ENCODE measurements at regions not wholly inside any gene's neighbourhood (a gene's known extent, or its start where the extent isn't known, plus 50 kb on each side); places are given as distances from the start of the nearest gene placed in this dataset.

GRCh38 chrX:95945528-95945927, 739.1 kb upstream of the DIAPH2 start:
- WGBS: 81% methylated on average over 2 of the region's 2 CpGs
- DNase-seq (ENCODE audit: low spot score): no peak

GRCh38 chrX:95949588-95949987, 735.1 kb upstream of the DIAPH2 start:
- Histone ChIP-seq H3K27ac (ENCODE audit: low read depth in 1 of 2, low read length in 2 of 2) (no peak overlapping the region), H3K27me3 (ENCODE audit: control insufficient read depth in 4 of 4, insufficient read depth in 4 of 4, low read length in 3 of 4) (no peaks in the 10 kb centered on the region), H3K4me3 (ENCODE audit: low read depth in 1 of 3, low read length in 3 of 3) (no peak overlapping the region), H3K4me1 (ENCODE audit: control insufficient read depth in 4 of 4, insufficient read depth in 4 of 4, low read length in 3 of 4) (no peaks in the 10 kb centered on the region), H3K9me3 (ENCODE audit: control insufficient read depth in 4 of 4, low read length in 3 of 4) (no peaks in the 10 kb centered on the region), H3K9ac (ENCODE audit: low read depth in 1 of 2, low read length in 2 of 2) (no peak overlapping the region), H3K36me3 (ENCODE audit: control insufficient read depth in 4 of 4, insufficient read depth in 3 of 4, low read depth in 1 of 4, low read length in 3 of 4) (no peaks in the 10 kb centered on the region)
- 42% methylated on average over 2 of the region's 2 CpGs for WGBS
- no peak for DNase-seq (ENCODE audit: low spot score)
- TF ChIP-seq ZBTB33 (IDR thresholded peaks at IDR 0.05) (no peak), HNF4G (IDR thresholded peaks at IDR 0.05) (no peak), CTCF (IDR thresholded peaks at IDR 0.05; ENCODE audit: low read depth, low read length, missing input control) (no peak), HNF4A (conservative IDR thresholded peaks at IDR 0.05) (no peak), ATF3 (IDR thresholded peaks at IDR 0.05) (no peak), FOXA1 (IDR thresholded peaks at IDR 0.05) (no peak), MAX (IDR thresholded peaks at IDR 0.05) (no peak), NR2F2 (IDR thresholded peaks at IDR 0.05) (no peak), JUND (IDR thresholded peaks at IDR 0.05) (no peak)

More at GRCh38 chrX:95945528-95945927, 739.1 kb upstream of the DIAPH2 start:
- Histone ChIP-seq H3K4me1 (ENCODE audit: control insufficient read depth in 4 of 4, insufficient read depth in 4 of 4, low read length in 3 of 4) (no peaks in the 10 kb centered on the region), H3K27me3 (ENCODE audit: control insufficient read depth in 4 of 4, insufficient read depth in 4 of 4, low read length in 3 of 4) (no peaks in the 10 kb centered on the region), H3K27ac (ENCODE audit: low read depth in 1 of 2, low read length in 2 of 2) (no peak overlapping the region), H3K9me3 (ENCODE audit: control insufficient read depth in 4 of 4, low read length in 3 of 4) (no peaks in the 10 kb centered on the region), H3K4me3 (ENCODE audit: low read depth in 1 of 3, low read length in 3 of 3) (no peak overlapping the region), H3K9ac (ENCODE audit: low read depth in 1 of 2, low read length in 2 of 2) (no peak overlapping the region), H3K36me3 (ENCODE audit: control insufficient read depth in 4 of 4, insufficient read depth in 3 of 4, low read depth in 1 of 4, low read length in 3 of 4) (no peaks in the 10 kb centered on the region)
- TF ChIP-seq JUND (IDR thresholded peaks at IDR 0.05): no peak
- no peak for TF ChIP-seq YY1 (IDR thresholded peaks at IDR 0.05)
- no peak for TF ChIP-seq FOXA1 (IDR thresholded peaks at IDR 0.05)
- TF ChIP-seq TAF1 (conservative IDR thresholded peaks at IDR 0.05): no peak
- no peak for TF ChIP-seq RXRA (IDR thresholded peaks at IDR 0.05)
- TF ChIP-seq MAX (IDR thresholded peaks at IDR 0.05): no peak
- TF ChIP-seq RAD21 (IDR thresholded peaks at IDR 0.05): no peak
- TF ChIP-seq HNF4A (conservative IDR thresholded peaks at IDR 0.05): no peak
- TF ChIP-seq FOXA2 (IDR thresholded peaks at IDR 0.05): no peak
- TF ChIP-seq HNF4G (IDR thresholded peaks at IDR 0.05): no peak
- TF ChIP-seq ATF3 (IDR thresholded peaks at IDR 0.05): no peak
- no peak for TF ChIP-seq SP1 (IDR thresholded peaks at IDR 0.05)
- TF ChIP-seq GABPA (IDR thresholded peaks at IDR 0.05 in 1 of 2, conservative IDR thresholded peaks at IDR 0.05 in 1 of 2): no peak
- TF ChIP-seq ZBTB33 (IDR thresholded peaks at IDR 0.05): no peak
- no peak for TF ChIP-seq EGR1 (IDR thresholded peaks at IDR 0.05; ENCODE audit: low read depth in 2 of 2)
- TF ChIP-seq NR2F2 (IDR thresholded peaks at IDR 0.05): no peak
